HepG2 (cell line): ENCODE measurements at regions not wholly inside any gene's neighbourhood (a gene's known extent, or its start where the extent isn't known, plus 50 kb on each side); places are given as distances from the start of the nearest gene placed in this dataset.

Experiments
- ATAC-seq: fragments of 200-7000 bp; cut with Tn5 transposase; 3 replicates; pipeline ENCODE4 v1.9.1; 2020; ENCODE audit warnings: mild to moderate bottlenecking, moderate library complexity
- BruUV-seq: library from RNA; stranded (reverse); fragments of 400-500 nt; replicated peaks from 2 replicates; lab custom pipeline; 2021; lab: Mats Ljungman, UMichigan
- CTCF ChIA-PET: fragments of 300-600 bp; formaldehyde crosslinking; extraction: SDS; loops from one replicate; lab custom pipeline; 2021; ENCODE audit warnings: low total read pairs, inconsistent platforms, low intra/inter-chr PET ratio; lab: Yijun Ruan, JAX
- POLR2A ChIA-PET: fragments of 350-600 bp; sonication (Branson Sonifier 250); formaldehyde crosslinking; loops from one replicate; lab custom pipeline; 2020; ENCODE audit warnings: antibody characterized with exemption, inconsistent platforms; lab: Yijun Ruan, JAX
- DNase-seq: peaks from one replicate; pipeline ENCODE4 v3.0.0-alpha.2; 2015; ENCODE audit warnings: low spot score
- FAIRE-seq: peaks from 3 replicates; lab custom pipeline; 2011; peaks lifted over from hg19 to GRCh38; lab: Jason Lieb, UNC
- H2AFZ ChIP-seq: one replicate; pipeline ENCODE4 v1.6.1; 2011; ENCODE audit warnings: low read length, inconsistent platforms
- H3K27ac ChIP-seq: fragments of 300-600 bp; 3 replicates; pipeline ENCODE4 v1.8.0; 2011; ENCODE audit warnings: mixed run types, mild to moderate bottlenecking, mixed read lengths, low read length, inconsistent platforms; ENCODE audit not compliant: insufficient read depth; ENCODE audit errors: extremely low read length
- H3K27me3 ChIP-seq, 2 experiments: fragments of 200-600 bp in 1 of 2; 2 replicates in 1 of 2; 3 replicates in 1 of 2; pipeline versions ENCODE4 v1.6.0 to v1.8.0; 2011; ENCODE audit warnings: low read length in 2 of 2, mild to moderate bottlenecking in 2 of 2, moderate library complexity in 2 of 2, inconsistent platforms in 1 of 2; ENCODE audit not compliant: insufficient read depth in 2 of 2, control insufficient read depth in 1 of 2
- H3K36me3 ChIP-seq, 2 experiments: fragments of 200-600 bp in 1 of 2; replicated peaks in 1 of 2; 2 replicates in 1 of 2; 3 replicates in 1 of 2; pipeline versions ENCODE4 v1.5.1 to v1.8.0; 2011; ENCODE audit warnings: low read length in 2 of 2, inconsistent platforms in 1 of 2; ENCODE audit not compliant: insufficient read depth in 2 of 2, control insufficient read depth in 1 of 2
- H3K4me1 ChIP-seq: 2 replicates; pipeline ENCODE4 v1.5.1; 2012; ENCODE audit warnings: low read length, inconsistent platforms; ENCODE audit not compliant: insufficient read depth
- H3K4me2 ChIP-seq: 2 replicates; pipeline ENCODE4 v1.6.0; 2011; ENCODE audit warnings: low read depth, low read length, inconsistent platforms
- H3K4me3 ChIP-seq, 3 experiments: fragments of 200-600 bp in 1 of 3; sonication (generic), shearing (Covaris generic) in 1 of 3; replicated peaks in 1 of 3; 2 replicates each; pipeline ENCODE4 v1.5.1; 2011 to 2016; ENCODE audit warnings: low read length in 3 of 3, inconsistent platforms in 2 of 3, low read depth in 2 of 3, mild to moderate bottlenecking in 2 of 3, control low read depth in 1 of 3, mixed read lengths in 1 of 3; ENCODE audit not compliant: insufficient read depth in 1 of 3
- H3K79me2 ChIP-seq: one replicate; pipeline ENCODE4 v1.6.1; 2011; ENCODE audit warnings: low read length, inconsistent platforms; ENCODE audit not compliant: insufficient read depth
- H3K9ac ChIP-seq: 2 replicates; pipeline ENCODE4 v1.6.0; 2011; ENCODE audit warnings: mild to moderate bottlenecking, low read depth, low read length, inconsistent platforms; ENCODE audit not compliant: insufficient read depth
- H3K9me3 ChIP-seq: 2 replicates; pipeline ENCODE4 v1.5.1; 2012; ENCODE audit warnings: mild to moderate bottlenecking, low read length
- H4K20me1 ChIP-seq: 2 replicates; pipeline ENCODE4 v1.6.0; 2011; ENCODE audit warnings: inconsistent platforms, mild to moderate bottlenecking, low read length, moderate library complexity; ENCODE audit not compliant: insufficient read depth
- ELF1 ChIP-seq: sonication (generic); formaldehyde crosslinking; IDR thresholded peaks from 2 replicates; pipeline ENCODE4 v1.4.0; 2020; ENCODE audit warnings: missing genetic modification reagents
- ETV6 ChIP-seq: sonication (generic); formaldehyde crosslinking; conservative IDR thresholded peaks from 2 replicates; pipeline ENCODE4 v1.4.0; 2020; ENCODE audit warnings: missing genetic modification reagents
- NCOA1 ChIP-seq: sonication (generic); formaldehyde crosslinking; IDR thresholded peaks from 2 replicates; pipeline ENCODE4 v1.9.0; 2021; ENCODE audit warnings: missing genetic modification reagents
- PLRG1 ChIP-seq: fragments of 450-650 bp; conservative IDR thresholded peaks from 2 replicates; pipeline ENCODE4 v1.6.1; 2016
- SAP130 ChIP-seq: IDR thresholded peaks from 2 replicates; pipeline ENCODE4 v1.6.1; 2016; ENCODE audit warnings: low read depth
- ZBTB38 ChIP-seq: sonication (generic); formaldehyde crosslinking; IDR thresholded peaks from 2 replicates; pipeline ENCODE4 v1.5.1; 2020; ENCODE audit warnings: mild to moderate bottlenecking, missing genetic modification reagents
- ZNF138 ChIP-seq: sonication (generic); formaldehyde crosslinking; IDR thresholded peaks from 2 replicates; pipeline ENCODE4 v1.5.0; 2020; ENCODE audit warnings: mild to moderate bottlenecking, low read depth, missing genetic modification reagents
- ZNF407 ChIP-seq: sonication (generic); formaldehyde crosslinking; IDR thresholded peaks from one replicate; pipeline ENCODE4 v1.5.1; 2020; ENCODE audit warnings: mild to moderate bottlenecking, missing genetic modification reagents; ENCODE audit errors: not compliant biosample characterization
- ZNF678 ChIP-seq: sonication (generic); formaldehyde crosslinking; IDR thresholded peaks from 2 replicates; pipeline ENCODE4 v1.4.0; 2020; ENCODE audit warnings: mild to moderate bottlenecking, missing genetic modification reagents
- ZNF687 ChIP-seq: sonication (generic); formaldehyde crosslinking; IDR thresholded peaks from 2 replicates; pipeline ENCODE4 v1.5.1; 2020; ENCODE audit warnings: mild to moderate bottlenecking, missing genetic modification reagents, moderate library complexity
- ZNF737 ChIP-seq: sonication (generic); formaldehyde crosslinking; IDR thresholded peaks from 2 replicates; pipeline ENCODE4 v1.5.0; 2020; ENCODE audit warnings: missing genetic modification reagents, mild to moderate bottlenecking, borderline replicate concordance
- ZNF784 ChIP-seq: sonication (generic); formaldehyde crosslinking; IDR thresholded peaks from 2 replicates; pipeline ENCODE4 v1.5.1; 2020; ENCODE audit warnings: missing genetic modification reagents, mild to moderate bottlenecking, borderline replicate concordance
- WGBS: methylation state at CpG from one replicate; pipeline ENCODE4 v1.1.6; 2017; ENCODE audit warnings: low lambda C conversion rate; 5-methylcytosine and 5-hydroxymethylcytosine counted together
- in situ Hi-C: cut with HindIII; loops from 2 replicates; pipeline ENCODE4 v1.10.0; 2017; ENCODE audit warnings: low pct_unique_long_range_greater_than_20kb; ENCODE audit not compliant: extremely low pct_ligation_motif_present
- intact Hi-C: fragments of 100-400 bp; cut with micrococcal nuclease; formaldehyde crosslinking; loops from one replicate; pipeline ENCODE4 v1.10.0; 2022; ENCODE audit not compliant: unreplicated experiment

GRCh38 chr2:8132351-8132831, 549.5 kb upstream of the ID2 start:
- ChIA-PET CTCF (no interaction called here), POLR2A (no interaction called here)
- no peaks in the 10 kb centered on the region for H4K20me1 ChIP-seq
- in situ Hi-C loops (no loop called here), intact Hi-C loops (no loop called here)
- BruUV-seq: no TSS peak
- H3K27me3 ChIP-seq: no peaks in the 10 kb centered on the region
- FAIRE-seq (no peak), ATAC-seq (peak; percentile 36; the same call in 2 of the 3 replicates), DNase-seq (no peak)
- H3K9ac ChIP-seq: no peak overlapping the region
- no peaks in the 10 kb centered on the region for H3K9me3 ChIP-seq
- no peaks in the 10 kb centered on the region for H3K36me3 ChIP-seq
- WGBS: 93% methylated on average over 14 of the region's 14 CpGs
- H3K4me2 ChIP-seq: no peak overlapping the region
- H3K4me1 ChIP-seq: peaks cover 43% of the 10 kb centered on the region
- H3K79me2 ChIP-seq: no peaks in the 10 kb centered on the region
- H3K4me3 ChIP-seq: no peak overlapping the region
- no peak overlapping the region for H2AFZ ChIP-seq
- peak overlapping the region; percentile 2 for H3K27ac ChIP-seq
- TF ChIP-seq ELF1 (CRISPR knock-in tag): no peak
- TF ChIP-seq ZNF737 (CRISPR knock-in tag): no peak
- no peak for TF ChIP-seq ZNF138
- TF ChIP-seq ZNF407 (CRISPR knock-in tag): peak; percentile 38
- TF ChIP-seq ETV6 (CRISPR knock-in tag): no peak
- no peak for TF ChIP-seq ZNF678 (CRISPR knock-in tag)
- 0 out of 2 replicates have a peak, but pooled peaks have one; percentile 41 for TF ChIP-seq NCOA1
- TF ChIP-seq SAP130 (CRISPR knock-in tag): no peak
- TF ChIP-seq ZNF687 (CRISPR knock-in tag): peak; percentile 60
- TF ChIP-seq PLRG1: no peak
- TF ChIP-seq ZNF784 (CRISPR knock-in tag): 0 out of 2 replicates have a peak, but pooled peaks have one; percentile 39
- peak; percentile 83; the same call in 1 of the 2 replicates for TF ChIP-seq ZBTB38 (CRISPR knock-in tag)
